Spleen (tissue), 7 donors: ENCODE measurements at regions not wholly inside any gene's neighbourhood (a gene's known extent, or its start where the extent isn't known, plus 50 kb on each side); places are given as distances from the start of the nearest gene placed in this dataset.

Experiments used
- CTCF ChIP-seq, 11 experiments: fragments of 200-600 bp in 7 of 11; fragments of 450-650 bp in 4 of 11; sonication (generic) in 4 of 11; IDR thresholded peaks in 8 of 11; conservative IDR thresholded peaks in 3 of 11; 1 replicate in 7 of 11; 2 replicates in 4 of 11; pipeline versions ENCODE4 v1.4.0 to v1.8.0; 2016 to 2021; ENCODE audit warnings: antibody characterized with exemption in 11 of 11, inconsistent platforms in 4 of 11, mild to moderate bottlenecking in 1 of 11
- POLR2A ChIP-seq, 3 donors: fragments of 450-650 bp; IDR thresholded peaks; one replicate each; pipeline ENCODE4 v1.5.1; 2017; ENCODE audit warnings: antibody characterized with exemption in 3 of 3, mild to moderate bottlenecking in 1 of 3
- POLR2AphosphoS5 ChIP-seq, 3 donors: sonication (generic); formaldehyde crosslinking; IDR thresholded peaks; one replicate each; pipeline ENCODE4 v1.5.1; 2017; ENCODE audit warnings: antibody characterized with exemption in 3 of 3
- donor health status: DM: no; HTN: no; CAD: no; lungs with moderate emphysema.
- donor health status: DM: no; HTN: no; CAD: no.
- donor health status: DM: no; HTN: no; CAD: no.

DNA sequence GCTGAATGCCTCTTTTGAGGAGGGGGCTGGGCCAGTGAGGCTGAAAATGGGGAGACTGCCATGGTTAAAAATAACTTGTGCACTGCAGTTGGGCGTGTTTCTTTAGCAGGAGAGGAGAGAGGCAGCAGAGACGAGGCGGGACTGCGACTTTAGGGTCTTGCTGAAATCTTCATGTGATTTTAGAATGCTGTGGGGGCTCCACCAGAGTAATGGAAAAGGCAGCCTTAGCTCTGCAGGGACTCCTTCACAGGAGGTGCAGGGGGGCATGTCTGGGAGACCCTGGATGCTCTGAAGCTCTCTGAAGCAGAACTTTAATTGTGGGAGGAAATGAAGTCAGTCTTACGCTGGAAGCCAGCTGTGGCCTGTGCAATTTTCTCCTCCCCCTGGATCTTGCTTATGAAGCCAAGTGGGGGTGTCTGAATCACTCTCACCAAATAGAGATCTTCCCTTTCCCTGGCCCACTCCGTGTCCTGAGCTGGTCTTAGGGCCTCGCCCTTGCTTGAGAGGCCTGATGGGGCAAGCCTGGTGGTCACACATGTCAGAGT lies 60.8 kb downstream of the NDUFS5 start:
- TF ChIP-seq POLR2A (IDR thresholded peaks at IDR 0.05) (no peak), CTCF (IDR thresholded peaks at IDR 0.05 in 8 of 11, conservative IDR thresholded peaks at IDR 0.05 in 3 of 11) (no peak), POLR2AphosphoS5 (IDR thresholded peaks at IDR 0.05) (no peak)
